Parathyroid adenoma (tissue), 2 donors: ENCODE measurements at regions not wholly inside any gene's neighbourhood (a gene's known extent, or its start where the extent isn't known, plus 50 kb on each side); places are given as distances from the start of the nearest gene placed in this dataset.

Experiments used
- H2AFZ ChIP-seq: fragments of 300-600 bp; sonication (generic); one replicate; pipeline ENCODE4 v1.7.0; 2017; ENCODE audit warnings: antibody characterized with exemption, mild to moderate bottlenecking
- H3K27ac ChIP-seq: fragments of 300-600 bp; sonication (generic); one replicate; pipeline ENCODE4 v1.7.0; 2017
- H3K27me3 ChIP-seq: fragments of 300-600 bp; sonication (generic); one replicate; pipeline ENCODE4 v1.7.0; 2017; ENCODE audit warnings: low read length; ENCODE audit not compliant: control insufficient read depth, insufficient read depth
- H3K36me3 ChIP-seq: fragments of 300-600 bp; sonication (generic); one replicate; pipeline ENCODE4 v1.7.0; 2017; ENCODE audit warnings: low read length; ENCODE audit not compliant: control insufficient read depth, insufficient read depth
- H3K4me1 ChIP-seq: fragments of 300-600 bp; sonication (generic); one replicate; pipeline ENCODE4 v1.7.0; 2017; ENCODE audit warnings: control low read depth
- H3K4me2 ChIP-seq: fragments of 300-600 bp; sonication (generic); one replicate; pipeline ENCODE4 v1.7.0; 2017; ENCODE audit warnings: low read length
- H3K4me3 ChIP-seq: fragments of 300-600 bp; sonication (generic); one replicate; pipeline ENCODE4 v1.7.0; 2017; ENCODE audit warnings: low read depth, low read length
- H3K79me2 ChIP-seq: fragments of 300-600 bp; sonication (generic); one replicate; pipeline ENCODE4 v1.7.0; 2017; ENCODE audit warnings: control low read depth
- H3K9ac ChIP-seq: fragments of 300-600 bp; sonication (generic); one replicate; pipeline ENCODE4 v1.7.0; 2017; ENCODE audit warnings: mild to moderate bottlenecking
- H3K9me3 ChIP-seq: fragments of 300-600 bp; sonication (generic); one replicate; pipeline ENCODE4 v1.7.0; 2017; ENCODE audit warnings: low read length; ENCODE audit not compliant: control insufficient read depth
- CTCF ChIP-seq: fragments of 300-600 bp; sonication (generic); IDR thresholded peaks from one replicate; pipeline ENCODE4 v1.7.0; 2017; ENCODE audit warnings: antibody characterized with exemption, mild to moderate bottlenecking
- donor health status: primary hyperparathyroidism.

- no peak for TF ChIP-seq CTCF
- Histone ChIP-seq H3K27ac (no peak overlapping the region), H3K79me2 (no peaks in the 10 kb centered on the region)
Measured at GRCh38 chr2:48851161-48851560, 95.6 kb upstream of the LHCGR start.

GRCh38 chr2:48849770-48850169, 94.2 kb upstream of the LHCGR start:
- Histone ChIP-seq H3K9me3 (no peaks in the 10 kb centered on the region), H3K4me3 (no peak overlapping the region), H3K27me3 (no peaks in the 10 kb centered on the region), H3K9ac (no peak overlapping the region), H3K4me2 (no peak overlapping the region), H3K27ac (no peak overlapping the region), H3K36me3 (no peaks in the 10 kb centered on the region), H2AFZ (no peak overlapping the region), H3K4me1 (no peaks in the 10 kb centered on the region), H3K79me2 (no peaks in the 10 kb centered on the region)
- no peak for TF ChIP-seq CTCF

More at GRCh38 chr2:48851161-48851560, 95.6 kb upstream of the LHCGR start:
- Histone ChIP-seq H2AFZ (no peak overlapping the region), H3K4me3 (no peak overlapping the region), H3K27me3 (no peaks in the 10 kb centered on the region), H3K9ac (no peak overlapping the region), H3K4me2 (no peak overlapping the region), H3K9me3 (no peaks in the 10 kb centered on the region), H3K36me3 (no peaks in the 10 kb centered on the region), H3K4me1 (no peaks in the 10 kb centered on the region)

- no peaks in the 10 kb centered on the region for H3K9me3 ChIP-seq
- no peak overlapping the region for H3K4me3 ChIP-seq
- H2AFZ ChIP-seq = no peak overlapping the region
- H3K4me1 ChIP-seq = no peaks in the 10 kb centered on the region
- H3K36me3 ChIP-seq = no peaks in the 10 kb centered on the region
- no peak for TF ChIP-seq CTCF
- no peaks in the 10 kb centered on the region for H3K79me2 ChIP-seq
- no peaks in the 10 kb centered on the region for H3K27me3 ChIP-seq
- no peak overlapping the region for H3K9ac ChIP-seq
- no peak overlapping the region for H3K4me2 ChIP-seq
- no peak overlapping the region for H3K27ac ChIP-seq
Measured at GRCh38 chr2:48845684-48846083, 90.2 kb upstream of the LHCGR start.

- Histone ChIP-seq H3K4me1 (no peaks in the 10 kb centered on the region), H2AFZ (no peak overlapping the region), H3K9me3 (no peaks in the 10 kb centered on the region), H3K36me3 (no peaks in the 10 kb centered on the region), H3K79me2 (no peaks in the 10 kb centered on the region), H3K4me2 (no peak overlapping the region), H3K27ac (no peak overlapping the region), H3K27me3 (no peaks in the 10 kb centered on the region), H3K4me3 (no peak overlapping the region), H3K9ac (no peak overlapping the region)
- TF ChIP-seq CTCF = no peak
Measured at GRCh38 chr2:48844417-48845155, 89.1 kb upstream of the LHCGR start.

- no peaks in the 10 kb centered on the region for H3K4me1 ChIP-seq
- no peak overlapping the region for H3K4me2 ChIP-seq
- H2AFZ ChIP-seq = no peak overlapping the region
- no peaks in the 10 kb centered on the region for H3K9me3 ChIP-seq
- no peaks in the 10 kb centered on the region for H3K79me2 ChIP-seq
- H3K4me3 ChIP-seq = no peak overlapping the region
- H3K27ac ChIP-seq = no peak overlapping the region
- no peak for TF ChIP-seq CTCF
- H3K27me3 ChIP-seq = no peaks in the 10 kb centered on the region
- no peaks in the 10 kb centered on the region for H3K36me3 ChIP-seq
- H3K9ac ChIP-seq = no peak overlapping the region
Measured at GRCh38 chr2:48841126-48841525, 85.6 kb upstream of the LHCGR start.
